ENCODE measurements at regions not wholly inside any gene's neighbourhood (a gene's known extent, or its start where the extent isn't known, plus 50 kb on each side); places are given as distances from the start of the nearest gene placed in this dataset.

GRCh38 chr6:167674486-167674885 lies 152.2 kb upstream of the AFDN start:
- no peak for DNase-seq

- DNase-seq = peak; percentile 68
These were observed 150.6 kb upstream of the AFDN start for GRCh38 chr6:167676000-167676665.

- peak; percentile 80 for DNase-seq
These were observed 149.9 kb upstream of the AFDN start for GRCh38 chr6:167676666-167677421.

GRCh38 chr6:167677422-167677789 lies 149.3 kb upstream of the AFDN start:
- no peak for DNase-seq

DNA sequence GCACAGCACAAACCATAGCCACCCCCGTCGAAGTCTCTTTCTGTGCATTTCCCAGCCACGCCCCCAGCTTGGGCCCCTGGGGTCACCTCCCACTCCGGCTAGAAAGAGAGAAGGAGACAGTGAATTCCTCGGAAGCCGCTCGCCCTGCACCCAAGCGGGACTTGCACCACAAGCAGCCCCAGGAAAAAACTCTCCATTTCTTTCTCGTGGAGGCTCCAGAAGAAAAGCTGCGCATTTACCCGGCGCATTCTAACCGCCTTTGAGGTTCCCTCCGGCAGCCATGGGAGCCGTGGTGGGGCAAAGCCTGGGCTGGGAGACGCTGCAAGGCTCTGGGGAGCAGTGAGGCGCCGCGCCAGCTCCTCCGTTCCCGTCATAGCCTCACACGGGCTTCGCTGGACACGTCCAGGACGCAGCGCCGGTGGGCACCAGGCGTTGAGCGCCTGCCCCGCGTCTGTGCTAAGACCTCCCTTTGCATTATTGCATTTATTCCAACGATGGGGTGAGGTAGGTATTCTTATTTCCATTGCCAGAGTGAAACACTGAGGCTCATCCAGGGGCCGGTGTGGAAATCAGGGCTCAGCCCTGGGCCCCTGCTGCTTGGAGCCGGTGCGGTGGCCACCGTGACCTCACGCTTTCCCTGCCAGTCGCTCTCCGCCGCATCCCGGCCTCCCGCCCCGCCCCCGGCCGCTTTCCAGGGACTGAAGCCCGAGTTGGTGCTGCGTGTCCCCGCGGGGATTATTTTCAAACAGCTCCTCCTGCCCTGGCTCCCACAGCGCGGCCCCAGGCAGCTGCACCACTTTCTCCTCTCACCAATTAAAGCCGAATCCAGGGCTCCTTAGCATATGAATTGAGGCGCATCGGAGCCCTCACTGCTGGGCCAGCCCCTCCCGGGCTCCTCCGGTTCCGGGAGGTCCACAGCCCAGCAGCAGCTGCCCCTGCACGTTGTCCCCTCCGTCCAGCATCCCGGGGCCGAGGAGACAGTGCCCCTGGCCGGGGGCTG lies 148.3 kb upstream of the AFDN start:
- peak; percentile 49 for DNase-seq

GRCh38 chr6:167679122-167679736 lies 147.5 kb upstream of the AFDN start:
- peak; percentile 24 for DNase-seq

- DNase-seq = no peak
These were observed 146.7 kb upstream of the AFDN start for GRCh38 chr6:167679790-167680604.

DNA sequence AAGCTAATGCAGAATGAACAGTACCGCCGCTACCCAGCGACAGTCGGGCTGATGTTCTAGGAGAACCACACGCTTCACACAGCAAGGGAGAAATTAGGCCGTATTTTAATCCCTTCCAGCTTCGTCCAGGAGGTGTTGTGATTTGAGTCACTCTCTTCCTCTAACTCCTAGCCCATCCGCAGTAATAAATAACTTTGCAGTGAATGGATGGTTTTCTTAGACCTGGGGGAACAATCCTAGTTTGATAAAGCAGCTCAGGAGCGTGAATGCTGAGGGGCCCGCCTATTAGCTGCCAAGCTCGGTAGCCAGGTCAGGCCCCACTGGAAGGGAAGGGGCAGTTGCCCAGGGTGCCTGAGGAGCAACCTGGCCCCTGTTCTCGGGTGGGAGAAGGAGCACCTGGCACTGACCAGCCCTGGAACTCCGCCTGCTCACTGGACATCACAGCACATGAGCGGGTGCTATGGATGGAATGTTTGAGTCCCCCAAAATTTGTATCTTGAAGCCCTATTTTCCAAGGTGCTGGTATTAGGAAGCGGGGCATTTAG lies 146.0 kb upstream of the AFDN start:
- DNase-seq = no peak

- no peak for DNase-seq
These were observed 144.6 kb upstream of the AFDN start for GRCh38 chr6:167682125-167682524.

- no peak for DNase-seq
These were observed 144.1 kb upstream of the AFDN start for GRCh38 chr6:167682546-167683027.

GRCh38 chr6:167683028-167683862 lies 143.5 kb upstream of the AFDN start:
- peak; percentile 81 for DNase-seq

DNA sequence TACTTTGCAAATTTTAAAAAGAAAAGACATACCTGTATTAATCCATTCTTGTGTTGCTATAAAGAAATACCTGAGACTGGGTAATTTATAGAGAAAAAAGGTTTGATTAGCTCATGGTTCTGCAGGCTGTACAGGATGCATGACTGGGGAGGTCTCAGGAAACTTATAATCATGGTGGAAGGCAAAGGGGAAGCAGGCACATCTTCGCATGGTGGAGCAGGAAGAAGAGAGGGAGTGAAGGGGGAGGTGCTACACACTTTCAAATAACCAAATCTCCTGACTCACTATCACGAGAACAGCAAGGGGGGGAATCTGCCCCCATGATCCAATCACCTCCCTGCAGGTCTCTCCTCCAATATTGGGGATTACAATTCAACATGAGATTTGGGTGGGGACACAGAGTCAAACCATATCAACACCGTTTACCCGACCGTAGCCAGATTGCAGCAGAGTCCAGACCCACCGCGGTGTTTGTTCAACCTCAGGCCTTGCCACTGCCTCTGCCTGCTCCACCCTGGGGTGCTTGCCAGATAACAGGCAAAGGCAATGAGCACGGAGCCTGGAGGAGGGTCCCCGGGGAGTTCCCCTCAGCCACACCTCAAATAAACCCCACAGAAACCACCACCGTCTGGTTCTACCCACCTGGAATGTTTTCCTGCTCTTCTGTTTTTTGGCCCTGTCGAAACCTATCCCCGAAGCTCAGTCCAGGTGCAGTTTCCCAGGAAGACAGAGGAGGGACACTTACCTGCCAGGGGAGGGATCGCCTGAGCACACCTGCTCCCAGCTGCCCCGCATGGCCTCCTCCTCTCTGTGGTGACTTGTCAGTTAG lies 142.2 kb upstream of the AFDN start:
- no peak for DNase-seq

DNA sequence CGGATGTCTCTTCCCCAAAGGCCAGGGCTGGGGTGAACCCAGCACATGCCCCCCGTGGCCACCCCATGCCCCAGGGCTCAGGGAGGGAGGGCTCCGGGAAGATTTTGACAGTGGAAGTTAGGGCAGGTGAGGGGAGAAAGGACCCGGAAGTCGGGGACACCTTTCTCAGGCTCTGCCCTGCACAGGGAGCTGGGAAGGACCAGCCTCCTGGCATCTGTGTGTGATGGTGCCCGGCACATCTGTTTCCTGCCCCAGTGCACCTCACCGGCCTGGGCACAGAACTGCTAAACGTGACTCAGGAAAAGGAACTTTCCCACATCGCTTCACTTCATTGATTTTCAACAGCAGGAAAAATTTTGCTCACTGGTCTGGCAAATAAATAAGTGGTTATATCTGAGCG lies 141.1 kb upstream of the AFDN start:
- DNase-seq = no peak

- no peak for DNase-seq
These were observed 140.4 kb upstream of the AFDN start for GRCh38 chr6:167686204-167686893.

GRCh38 chr6:167687116-167687725 lies 139.5 kb upstream of the AFDN start:
- DNase-seq = no peak

- DNase-seq = no peak
These were observed 138.6 kb upstream of the AFDN start for GRCh38 chr6:167688123-167688522.

DNA sequence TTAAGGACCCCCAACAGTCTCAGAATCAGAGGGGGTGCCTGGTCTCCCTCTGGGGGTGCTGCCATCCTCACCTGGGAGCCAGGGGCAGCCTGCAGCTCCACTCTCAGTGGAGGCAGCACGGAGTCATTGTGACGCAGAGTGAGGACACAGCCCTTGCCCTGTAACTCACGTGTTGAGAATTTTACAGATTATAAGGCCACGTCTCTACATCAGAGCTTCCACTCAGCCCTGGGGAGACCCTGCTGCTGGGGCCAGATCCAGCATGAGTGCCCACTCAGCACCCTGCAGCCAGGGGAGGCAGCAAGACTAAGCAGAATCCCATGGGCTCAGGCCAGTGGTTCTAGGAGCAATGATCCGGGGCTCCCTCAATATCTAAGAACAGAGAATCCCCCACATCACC lies 137.4 kb upstream of the AFDN start:
- no peak for DNase-seq

DNA sequence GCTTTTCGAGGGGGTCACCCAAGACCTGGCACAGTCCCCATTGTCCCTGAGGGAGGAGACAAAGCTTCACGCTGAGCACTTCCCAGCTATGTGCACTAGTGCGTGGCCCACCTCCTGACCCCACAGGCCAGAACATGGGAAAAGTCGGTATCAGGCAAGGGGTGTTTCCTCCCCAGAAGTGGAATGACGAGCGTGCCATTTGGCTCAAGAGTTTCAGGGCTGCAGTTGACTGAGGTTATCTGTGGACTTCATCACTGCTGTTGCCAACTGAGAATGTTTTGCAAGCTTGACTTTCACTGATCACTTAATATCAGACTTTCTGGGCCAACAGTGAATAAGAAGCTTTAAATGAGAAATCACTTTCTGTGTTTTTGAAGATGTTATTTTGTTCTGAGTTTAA lies 137.0 kb upstream of the AFDN start:
- no peak for DNase-seq
